Urothelium cell line (cell line): ENCODE measurements at regions not wholly inside any gene's neighbourhood (a gene's known extent, or its start where the extent isn't known, plus 50 kb on each side); places are given as distances from the start of the nearest gene placed in this dataset.

Experiments
- DNase-seq: peaks from one replicate; pipeline ENCODE4 v3.0.0; 2011; ENCODE audit warnings: low spot score, mixed read lengths
- FAIRE-seq: peaks from 2 replicates; lab custom pipeline; 2011; peaks lifted over from hg19 to GRCh38; lab: Jason Lieb, UNC

DNA sequence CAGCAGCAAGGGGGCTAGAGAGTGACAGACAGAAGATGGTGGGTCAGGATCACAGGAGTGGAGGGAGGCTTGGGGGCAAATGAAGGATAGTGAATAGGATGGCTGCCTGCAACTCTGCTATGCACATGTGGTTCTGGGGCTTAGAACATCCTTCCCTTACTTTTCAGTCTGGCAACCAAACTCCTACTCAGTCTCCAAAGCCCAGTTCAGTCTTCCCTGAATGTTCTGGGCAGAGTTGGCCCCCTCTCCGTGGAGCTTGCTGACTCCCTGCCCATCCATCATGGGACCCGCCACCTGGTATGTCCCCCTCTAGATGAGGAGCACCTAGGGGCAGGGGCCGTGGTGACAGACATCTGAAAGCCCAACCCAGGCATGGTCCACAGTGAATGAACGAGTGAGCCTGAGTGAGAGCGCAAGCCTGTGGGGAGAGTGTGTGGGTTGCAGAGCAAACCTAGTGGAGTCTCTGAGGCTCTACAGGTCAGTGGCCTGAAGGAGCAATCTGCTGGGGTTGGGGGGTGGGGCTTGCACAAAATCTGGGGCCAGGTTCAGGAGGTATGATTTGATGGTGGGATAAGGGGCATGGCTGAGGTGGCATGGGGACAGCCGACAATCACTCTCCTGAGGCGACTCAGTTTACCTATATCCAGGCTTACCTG, 180.6 kb downstream of the FGF18 start:
- no peak for DNase-seq
- FAIRE-seq: no peak

DNA sequence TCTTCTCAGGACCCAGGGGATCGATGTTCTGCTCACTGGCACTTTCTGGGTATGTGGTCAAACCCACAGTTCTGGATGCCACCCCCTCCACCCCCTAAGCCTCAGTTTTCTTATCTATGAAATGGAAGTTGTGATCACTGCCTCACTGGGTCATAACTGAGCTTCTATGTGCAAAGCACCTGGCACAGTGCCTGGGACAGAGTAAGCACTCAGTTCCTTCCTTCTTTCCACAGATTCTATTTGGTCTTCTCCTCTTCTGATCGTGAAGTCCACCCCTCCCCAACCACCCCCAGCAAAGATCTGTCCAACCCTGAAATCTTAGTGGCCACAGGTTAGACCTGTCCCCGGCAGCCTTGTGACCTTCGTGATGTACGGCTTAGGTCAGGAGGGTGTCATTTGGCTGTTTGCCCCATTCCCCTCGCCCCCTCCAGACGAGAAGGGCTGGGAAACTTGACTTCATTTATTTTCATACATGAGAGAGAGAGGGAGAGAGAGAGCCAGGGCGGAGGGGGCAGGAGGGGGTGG, 181.4 kb downstream of the FGF18 start:
- DNase-seq (no peak), FAIRE-seq (no peak)

DNA sequence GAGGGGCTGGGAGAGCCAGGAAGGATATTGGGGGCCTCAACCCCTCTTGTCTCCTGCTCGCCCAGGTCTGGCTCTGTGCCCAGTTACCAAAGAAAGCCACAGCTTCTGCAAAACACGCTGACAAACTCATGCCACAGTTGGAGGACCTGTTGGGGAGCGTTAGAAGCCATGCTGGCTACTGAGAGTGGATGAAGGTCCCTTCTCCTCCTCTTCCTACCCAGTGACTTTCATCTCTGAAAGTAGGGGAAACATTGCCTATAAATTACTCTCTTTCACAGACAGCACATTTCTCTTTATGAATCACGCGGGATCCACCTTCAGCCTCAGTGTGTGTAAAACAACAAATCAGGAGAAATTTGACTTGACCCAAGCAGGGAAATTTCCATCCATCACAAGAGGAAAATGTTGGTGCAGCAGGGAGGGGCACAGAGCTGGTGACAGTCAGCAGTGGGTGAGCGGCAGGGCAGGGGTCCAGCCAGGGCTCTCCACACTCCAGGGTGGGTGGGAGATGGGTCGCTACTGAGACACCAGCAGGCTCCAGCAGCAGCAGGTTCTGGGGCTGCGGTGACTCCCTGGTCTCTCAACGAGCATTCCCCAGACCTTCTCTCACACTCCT, 181.9 kb downstream of the FGF18 start:
- FAIRE-seq (no peak), DNase-seq (no peak)

DNA sequence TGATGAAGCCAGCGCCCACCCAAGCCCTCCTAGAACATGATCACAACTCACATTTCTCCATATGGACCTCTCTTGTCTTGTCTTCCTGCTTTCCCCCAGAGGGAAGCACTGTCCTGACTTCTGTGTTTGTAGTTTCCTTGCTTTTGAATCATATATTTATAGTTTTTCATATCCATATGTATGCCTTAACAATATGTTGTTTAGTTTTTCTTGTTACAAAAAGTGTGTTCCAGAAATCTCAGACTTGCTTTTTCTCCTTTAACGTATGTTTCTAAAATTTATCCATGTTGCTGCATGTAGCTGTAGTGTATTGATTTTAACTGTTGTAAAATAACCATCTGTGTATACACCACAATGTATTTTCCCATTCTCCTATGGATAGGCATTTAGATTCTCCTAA, 182.0 kb upstream of the SMIM23 start:
- FAIRE-seq (no peak), DNase-seq (no peak)

DNA sequence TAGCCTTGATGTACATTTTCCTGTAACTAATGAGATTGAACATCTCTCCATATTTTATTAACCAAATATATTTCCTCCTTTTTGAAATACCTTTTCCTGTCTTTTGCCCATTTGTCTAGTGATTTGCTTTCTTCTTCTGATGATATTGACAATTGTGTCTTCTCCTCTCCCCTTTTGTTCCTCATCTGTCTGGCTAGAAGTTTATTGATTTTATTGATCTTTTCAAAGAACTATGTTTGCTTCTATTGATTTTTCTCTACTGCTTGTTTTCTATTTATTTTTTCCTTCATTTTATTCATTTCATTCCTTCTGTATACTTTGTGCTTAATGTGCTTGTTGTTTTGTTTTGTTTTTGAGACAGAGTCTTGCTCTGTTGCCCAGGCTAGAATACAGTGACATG, 181.4 kb upstream of the SMIM23 start:
- FAIRE-seq (no peak), DNase-seq (no peak)

DNA sequence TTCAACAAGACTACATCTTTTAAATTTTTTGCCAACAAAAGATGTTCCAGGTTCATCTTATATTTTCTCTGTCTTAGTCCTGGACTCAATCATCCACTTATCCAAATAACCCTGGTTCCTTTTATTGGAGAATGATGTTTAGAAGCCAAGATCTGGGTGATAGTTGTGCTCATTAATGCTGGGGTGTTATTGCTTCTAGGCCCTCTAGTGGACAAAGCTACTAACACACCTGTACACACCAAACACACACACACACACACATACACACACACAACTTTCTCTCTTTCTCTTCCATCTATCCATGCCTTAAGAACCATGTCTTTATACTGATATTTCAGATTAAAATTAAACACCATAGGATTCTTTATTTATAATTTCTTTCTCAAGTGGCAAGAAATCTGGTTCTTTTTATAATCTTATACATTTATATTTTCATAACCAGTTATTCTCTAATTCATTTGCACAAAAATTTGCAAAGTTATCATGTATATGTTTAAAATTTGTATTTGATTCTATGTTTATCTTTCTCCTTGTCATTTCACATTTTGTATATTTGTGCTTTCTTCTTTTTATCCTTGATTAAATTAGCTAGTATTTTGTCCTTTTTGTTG, 179.1 kb upstream of the SMIM23 start:
- no peak for FAIRE-seq
- DNase-seq: no peak

DNA sequence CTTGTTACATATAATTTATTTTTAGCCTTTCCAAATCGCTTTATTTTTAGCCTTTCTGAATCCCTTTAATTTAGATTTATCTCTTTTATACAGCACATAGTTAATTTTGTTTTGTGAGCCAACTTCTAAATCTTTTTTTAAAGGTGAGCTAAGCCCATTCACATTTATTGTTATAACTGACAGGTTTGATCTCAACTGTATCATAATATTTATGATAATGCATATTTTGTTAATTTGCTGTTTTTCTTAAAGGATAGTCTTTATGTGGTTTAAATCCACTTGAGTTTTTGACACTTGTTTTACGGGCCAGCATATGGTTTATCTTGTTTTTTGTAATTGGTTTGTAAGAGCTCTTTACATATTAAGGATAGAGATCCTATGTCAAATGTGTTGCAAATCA, 177.8 kb upstream of the SMIM23 start:
- DNase-seq (no peak), FAIRE-seq (no peak)

DNA sequence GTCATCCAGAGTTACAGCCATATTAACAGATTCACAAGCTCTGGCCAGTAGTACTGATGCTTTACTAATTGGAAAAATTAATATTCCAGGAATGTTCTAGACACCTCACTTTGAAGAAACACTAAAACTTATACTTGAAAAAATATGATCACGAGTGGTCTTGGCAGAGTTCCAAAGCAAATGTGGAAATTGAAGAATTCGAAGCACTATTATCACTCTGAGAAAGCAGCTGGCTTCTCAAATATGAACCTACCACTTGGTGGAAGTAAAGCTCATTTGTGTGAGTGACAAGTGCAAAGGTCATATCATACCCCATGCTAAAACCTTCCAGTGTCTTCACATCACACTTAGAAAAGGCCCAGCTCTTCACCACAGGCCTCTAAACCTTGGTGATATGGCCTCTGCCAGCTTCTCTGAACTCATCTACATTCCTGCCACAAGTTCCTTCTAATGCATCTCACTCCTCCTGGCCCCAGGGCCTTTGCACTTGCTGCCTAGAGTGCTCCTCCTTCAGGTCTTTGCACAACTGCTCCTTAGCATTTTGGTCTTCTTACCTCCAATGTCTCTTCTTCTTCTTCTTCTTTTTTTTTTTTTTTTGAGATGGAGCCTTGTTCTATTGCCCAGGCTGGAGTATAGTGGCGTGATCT, 175.7 kb upstream of the SMIM23 start:
- DNase-seq (no peak), FAIRE-seq (no peak)

DNA sequence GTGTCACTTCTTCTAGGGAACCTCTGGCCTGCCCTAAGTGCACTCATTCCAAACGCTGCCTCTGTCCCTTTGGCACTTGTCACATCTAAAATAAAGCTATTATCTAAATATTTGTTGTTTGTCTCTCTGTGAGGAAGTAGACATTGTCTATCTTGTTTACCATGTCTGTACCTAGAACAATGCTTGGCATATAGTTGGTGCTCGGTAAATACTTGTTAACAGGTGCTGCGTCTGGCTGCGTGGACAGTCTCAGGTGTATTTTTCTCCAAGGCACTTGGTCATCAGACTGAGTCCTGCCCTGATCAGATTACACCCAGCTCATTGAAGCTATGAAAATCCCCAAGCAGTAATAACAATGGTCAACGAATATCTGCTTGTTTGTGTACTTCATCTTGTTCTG, 174.9 kb upstream of the SMIM23 start:
- DNase-seq: no peak

DNA sequence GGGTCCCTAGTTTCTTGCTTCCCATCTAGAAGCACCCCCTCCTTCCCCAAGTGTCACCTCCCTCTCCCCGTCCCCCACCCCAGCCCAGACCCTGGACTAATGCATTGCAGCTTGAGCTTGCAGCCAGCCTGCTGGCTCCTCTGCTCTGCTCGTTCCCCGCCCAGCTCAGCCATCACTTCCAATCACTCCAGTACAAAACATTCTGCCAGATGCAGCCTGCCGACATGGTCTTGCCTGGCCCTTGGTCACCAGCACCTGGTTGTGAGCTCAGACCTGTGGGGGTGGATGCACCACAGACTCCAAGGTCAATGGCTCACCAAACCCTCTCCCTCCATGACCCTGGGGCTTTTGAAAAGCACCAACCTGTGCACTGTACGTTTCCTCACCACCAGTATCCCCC, 172.9 kb upstream of the SMIM23 start:
- FAIRE-seq (no peak), DNase-seq (no peak)

More for the DNA sequence above, 174.9 kb upstream of the SMIM23 start:
- no peak for FAIRE-seq

DNA sequence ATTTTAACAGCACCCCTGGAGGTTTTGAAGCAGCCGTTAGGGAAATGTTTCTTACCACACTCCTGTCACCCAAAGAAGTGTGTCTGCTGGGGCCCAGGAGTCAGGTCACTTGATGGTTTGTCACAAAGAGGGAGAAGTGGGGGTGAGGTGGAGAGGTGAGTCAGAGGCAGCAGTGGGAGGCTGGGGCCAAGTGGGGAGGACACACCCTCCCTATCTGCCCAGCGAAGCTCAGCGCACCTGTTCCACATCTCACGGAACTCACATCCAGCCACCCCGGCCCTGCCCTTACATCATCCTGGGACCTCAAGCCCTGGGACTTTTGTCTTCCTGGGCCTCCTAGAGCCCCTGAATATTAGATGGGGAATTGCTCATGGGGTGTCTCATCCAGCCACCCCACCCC, 171.1 kb upstream of the SMIM23 start:
- peak; percentile 25 for DNase-seq
- no peak for FAIRE-seq

DNA sequence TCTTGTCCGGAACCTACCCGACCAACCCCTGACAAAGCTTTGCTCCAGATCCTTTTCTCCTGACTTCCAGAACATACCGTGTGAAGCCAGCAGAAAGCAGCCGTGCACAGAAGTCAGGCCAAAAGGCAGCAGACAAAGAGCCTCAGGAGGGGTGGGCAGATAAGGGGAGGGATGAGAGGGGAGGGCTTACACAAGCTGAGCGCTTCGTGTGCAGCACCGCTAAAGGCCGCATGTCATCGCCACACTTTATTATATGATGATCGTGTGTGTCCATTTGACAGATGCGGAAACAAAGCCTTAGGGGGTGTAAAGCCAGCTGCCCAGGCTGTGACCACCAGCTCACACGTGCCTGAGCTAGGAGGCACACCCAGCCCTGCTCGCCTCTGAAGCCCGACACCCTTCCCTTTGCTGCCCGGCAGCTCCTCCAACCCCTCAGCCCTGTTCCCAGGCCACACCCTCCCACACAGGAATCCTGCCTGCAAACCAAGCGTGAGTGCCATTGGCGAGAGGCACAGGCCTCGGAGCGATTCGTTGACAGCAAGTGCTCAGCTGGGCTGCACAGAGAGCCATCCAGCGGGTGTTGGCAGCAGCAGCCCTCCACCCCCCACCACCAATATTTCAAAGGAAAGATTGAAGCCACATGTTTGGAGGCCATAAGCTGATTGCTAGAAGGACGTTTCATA, 170.5 kb upstream of the SMIM23 start:
- DNase-seq: no peak
- FAIRE-seq: no peak

DNA sequence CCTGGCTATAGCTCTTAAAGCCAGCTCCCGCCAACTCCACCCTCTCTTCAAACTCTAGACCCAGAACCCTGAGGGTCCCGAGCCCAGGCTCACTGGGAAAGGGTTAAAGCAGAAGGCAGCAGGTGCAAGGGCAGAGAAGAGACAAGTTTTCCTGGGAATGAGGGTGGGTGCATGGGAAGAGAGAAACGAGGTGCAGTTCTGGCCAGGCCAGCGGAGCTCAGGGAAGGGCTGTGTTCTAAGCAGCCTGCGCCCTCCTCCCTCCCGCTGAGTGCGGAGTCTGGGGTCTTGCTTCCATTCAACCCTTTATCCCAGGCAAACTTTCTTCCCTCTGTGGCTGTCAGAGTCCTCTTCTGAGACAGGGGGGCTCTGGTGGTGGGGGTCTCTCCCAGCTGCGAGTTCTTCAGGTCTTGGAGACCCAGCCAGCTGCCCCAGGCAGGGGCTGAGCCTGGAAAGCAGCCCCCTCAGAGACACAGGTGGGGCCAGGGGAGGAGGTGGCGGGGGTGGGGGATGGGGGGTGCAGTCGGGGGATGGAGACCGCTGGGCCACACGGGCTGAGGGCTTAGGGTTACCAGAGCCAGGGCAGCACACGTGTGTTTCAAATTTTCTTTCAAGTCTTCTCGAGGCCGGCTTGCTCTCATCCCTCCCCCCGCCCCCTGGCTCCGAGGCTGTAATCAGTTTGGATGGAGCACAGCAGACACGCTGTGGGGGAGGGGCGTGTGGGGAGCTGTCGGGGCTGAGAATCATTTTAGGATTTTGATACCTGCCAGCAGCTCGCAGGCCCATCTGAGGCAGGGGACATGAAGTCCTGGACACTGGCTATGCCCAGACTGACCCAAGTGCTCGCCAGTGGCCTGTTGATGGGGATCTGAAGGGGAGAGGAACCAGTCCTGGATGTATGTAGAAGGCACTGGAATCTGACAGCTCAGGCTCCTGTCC, 169.6 kb upstream of the SMIM23 start:
- no peak for FAIRE-seq

DNA sequence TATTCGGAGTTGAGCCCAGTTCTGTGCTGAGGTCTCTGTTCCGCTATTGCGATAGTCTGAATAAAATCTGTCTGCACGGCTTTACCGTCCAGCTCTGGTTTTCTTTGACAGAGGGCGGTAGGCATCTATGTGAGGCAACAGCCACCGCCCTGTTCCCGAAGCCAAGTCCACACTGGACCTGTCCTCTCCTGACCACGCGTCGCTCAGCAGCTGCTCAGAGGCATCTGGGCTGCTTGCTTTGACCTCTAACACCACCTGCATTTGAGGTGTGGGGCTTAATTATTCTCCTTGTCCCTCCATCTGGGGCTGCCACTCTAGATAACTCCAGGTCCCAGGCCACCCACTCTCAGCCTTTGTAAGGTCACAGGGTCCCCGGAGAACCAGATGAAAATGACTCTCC, 168.4 kb upstream of the SMIM23 start:
- no peak for DNase-seq
- FAIRE-seq: no peak

More for the DNA sequence above, 169.6 kb upstream of the SMIM23 start:
- no peak for DNase-seq

DNA sequence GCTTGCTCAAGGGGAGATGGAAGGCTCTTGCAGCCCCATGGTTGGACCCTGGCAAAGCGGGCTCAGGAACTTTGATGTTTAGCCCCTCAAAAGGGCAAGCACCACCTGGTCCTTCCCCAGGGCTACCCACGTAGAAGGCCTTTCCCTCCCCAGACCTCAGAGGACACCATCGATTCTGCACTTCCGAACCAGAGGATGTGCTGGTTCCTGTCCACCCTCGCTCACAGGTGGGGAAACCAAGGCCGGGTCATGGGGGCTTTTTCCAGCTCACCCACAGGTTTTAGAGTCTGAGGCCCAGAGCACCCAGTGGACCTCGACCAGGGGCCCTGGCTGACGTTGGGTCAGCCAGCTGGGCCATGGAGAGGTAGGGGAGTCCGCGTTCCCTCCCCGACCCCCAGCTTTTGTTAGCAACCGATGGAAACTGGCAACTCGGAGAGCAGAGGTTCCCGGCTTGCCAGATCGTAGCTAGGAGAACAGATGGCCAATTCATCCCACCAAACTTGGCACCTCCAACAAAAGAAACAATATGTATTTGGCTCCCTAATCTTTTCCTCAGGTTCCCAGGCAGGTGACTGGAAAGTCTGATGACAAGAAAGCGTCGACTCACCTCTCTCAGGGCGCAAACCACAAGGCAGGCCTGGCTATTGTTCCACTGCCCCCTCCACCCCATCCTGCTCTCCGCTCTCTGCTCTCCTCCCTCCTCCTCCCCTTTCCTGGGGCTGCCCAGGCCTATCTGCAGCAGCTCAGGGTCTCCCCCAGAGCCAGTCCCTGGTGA, 167.6 kb upstream of the SMIM23 start:
- no peak for FAIRE-seq
- no peak for DNase-seq

DNA sequence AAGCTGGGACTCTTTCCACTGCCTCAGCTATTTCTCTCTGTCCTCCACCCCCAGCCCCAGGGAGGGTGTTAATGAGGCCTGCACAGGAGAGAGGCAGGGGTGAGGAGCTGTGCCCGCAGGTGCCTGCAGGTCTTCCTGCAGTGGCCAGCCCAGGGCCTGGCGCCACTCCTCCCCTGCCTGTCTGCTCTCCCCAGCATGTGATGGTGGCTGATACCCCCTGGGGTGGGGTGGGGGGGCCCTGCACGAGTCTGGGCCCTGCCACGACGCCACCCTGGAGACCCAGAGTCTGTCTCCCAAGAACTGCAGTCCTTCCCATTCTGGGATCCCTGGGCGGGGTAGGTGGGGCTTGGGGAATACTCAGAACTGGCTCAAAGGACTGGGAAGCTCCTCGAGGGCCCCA, 166.4 kb upstream of the SMIM23 start:
- FAIRE-seq (no peak), DNase-seq (no peak)

DNA sequence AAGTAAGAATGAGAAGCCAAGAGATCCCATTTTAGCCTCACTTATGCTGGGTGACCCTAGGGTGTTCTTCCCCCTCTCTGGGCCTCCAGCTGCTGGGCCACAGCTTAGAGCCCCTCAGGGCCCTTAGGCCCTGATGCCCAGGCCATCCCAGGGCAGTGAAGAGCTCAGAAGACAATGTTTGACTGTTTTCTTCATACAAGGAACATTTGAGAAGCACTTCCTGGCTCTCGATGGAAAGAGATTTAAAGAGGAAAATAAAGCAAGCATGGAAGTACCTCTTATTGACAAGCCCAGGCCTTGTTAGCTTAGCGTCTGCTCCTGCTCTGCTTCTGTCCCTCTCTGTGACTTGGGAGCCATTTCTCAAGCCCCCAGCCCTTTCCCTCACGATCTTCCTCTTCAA, 165.9 kb upstream of the SMIM23 start:
- no peak for FAIRE-seq
- no peak for DNase-seq

DNA sequence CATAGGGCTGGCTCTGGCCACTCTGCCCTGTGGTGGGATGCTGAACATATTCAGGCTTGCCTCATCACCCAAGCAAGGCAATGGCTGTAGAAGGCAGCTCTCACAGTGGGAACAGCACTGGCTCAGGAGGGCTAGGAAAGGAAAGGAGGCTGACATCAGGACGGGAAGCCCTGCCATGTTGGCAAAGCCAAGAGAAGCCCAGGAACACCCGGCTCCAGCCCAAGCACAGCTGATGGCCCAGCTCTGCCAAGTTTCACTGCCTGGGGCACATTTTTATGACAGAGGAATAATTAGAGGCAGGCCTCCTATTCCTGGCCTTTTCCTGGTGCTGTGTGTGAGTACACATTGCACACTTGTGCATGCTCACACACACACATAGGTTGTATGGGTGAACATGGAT, 163.6 kb upstream of the SMIM23 start:
- FAIRE-seq: no peak
- DNase-seq: no peak

DNA sequence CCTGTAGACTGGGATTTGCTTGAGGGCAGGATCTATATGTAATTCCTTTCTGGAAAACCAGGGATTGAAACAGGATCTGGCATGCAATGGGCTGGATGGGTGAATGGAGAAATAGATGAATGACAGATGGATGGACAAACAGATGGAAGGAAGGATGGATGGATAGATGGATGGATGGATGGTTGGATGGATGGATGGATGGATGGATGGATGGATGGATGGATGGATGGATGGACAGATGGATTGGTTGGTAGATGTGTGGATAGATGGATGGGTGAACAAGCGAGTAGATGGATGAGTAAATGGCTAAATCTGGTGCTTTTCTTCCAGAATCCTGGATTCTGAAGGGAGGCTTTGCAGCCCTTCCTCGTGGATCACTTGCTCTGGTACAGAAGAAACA, 162.5 kb upstream of the SMIM23 start:
- no peak for DNase-seq
- no peak for FAIRE-seq
